Left lobe of liver (tissue), 2 donors: ENCODE measurements at regions not wholly inside any gene's neighbourhood (a gene's known extent, or its start where the extent isn't known, plus 50 kb on each side); places are given as distances from the start of the nearest gene placed in this dataset.
"Not testable (repeated sequence)": the region's sequence is repeated elsewhere in the genome, so short reads cannot be mapped to it uniquely, and the experiment has no call there.

Experiments
- ATAC-seq: fragments of 200-7000 bp; cut with Tn5 transposase; one replicate; pipeline ENCODE4 v1.9.1; 2020; ENCODE audit warnings: mild to moderate bottlenecking, moderate library complexity
- DNase-seq: peaks from one replicate; pipeline ENCODE4 v3.0.0-alpha.2; 2020; ENCODE audit warnings: low spot score
- donor health status: DM: no; HTN: no; CAD: no; lungs with moderate emphysema.
- donor health status: DM: no; HTN: yes; CAD: no.

GRCh38 chr2:43075054-43075593 is 151.3 kb downstream of the ZFP36L2 start:
- DNase-seq (no peak), ATAC-seq (peak; percentile 43)

- DNase-seq (no peak), ATAC-seq (no peak)
Measured at GRCh38 chr2:43074592-43075053, 151.8 kb downstream of the ZFP36L2 start.

GRCh38 chr2:43074052-43074451 is 152.4 kb downstream of the ZFP36L2 start:
- ATAC-seq = no peak
- no peak for DNase-seq

GRCh38 chr2:43073401-43073825 is 153.0 kb downstream of the ZFP36L2 start:
- ATAC-seq = peak; percentile 10
- DNase-seq = no peak

GRCh38 chr2:43071599-43072550 is 154.5 kb downstream of the ZFP36L2 start:
- DNase-seq (no peak), ATAC-seq (no peak)

GRCh38 chr2:43070676-43071502 is 155.5 kb downstream of the ZFP36L2 start:
- no peak for DNase-seq
- peak; percentile 45 for ATAC-seq

- ATAC-seq = peak; percentile 66
- no peak for DNase-seq
Measured at GRCh38 chr2:43070030-43070429, 156.4 kb downstream of the ZFP36L2 start.

GRCh38 chr2:43068631-43069517 is 157.5 kb downstream of the ZFP36L2 start:
- DNase-seq = no peak
- ATAC-seq = no peak

- DNase-seq (peak; percentile 38), ATAC-seq (no peak)
Measured at GRCh38 chr2:43068041-43068533, 158.3 kb downstream of the ZFP36L2 start.

GRCh38 chr2:43067254-43068040 is 159.0 kb downstream of the ZFP36L2 start:
- ATAC-seq (no peak), DNase-seq (peak; percentile 30)

GRCh38 chr2:43066541-43067253 is 159.7 kb downstream of the ZFP36L2 start:
- DNase-seq = peak; percentile 40
- ATAC-seq = not testable (repeated sequence)

- DNase-seq (no peak), ATAC-seq (no peak)
Measured at GRCh38 chr2:43065871-43066270, 160.5 kb downstream of the ZFP36L2 start.

- ATAC-seq = no peak
- DNase-seq = no peak
Measured at GRCh38 chr2:43065036-43065435, 161.4 kb downstream of the ZFP36L2 start.

- not testable (repeated sequence) for DNase-seq, ATAC-seq
Measured at GRCh38 chr2:43063096-43063495, 163.3 kb downstream of the ZFP36L2 start.

- no peak for ATAC-seq
- no peak for DNase-seq
Measured at GRCh38 chr2:43062058-43062457, 164.3 kb downstream of the ZFP36L2 start.

- no peak for DNase-seq
- ATAC-seq = no peak
Measured at GRCh38 chr2:43060390-43061016, 165.9 kb downstream of the ZFP36L2 start.

- ATAC-seq = peak; percentile 54
Measured at GRCh38 chr2:43059183-43059897, 167.1 kb downstream of the ZFP36L2 start.

More at GRCh38 chr2:43059183-43059897, 167.1 kb downstream of the ZFP36L2 start:
- no peak for DNase-seq
